BJ (cell line): ENCODE measurements at regions not wholly inside any gene's neighbourhood (a gene's known extent, or its start where the extent isn't known, plus 50 kb on each side); places are given as distances from the start of the nearest gene placed in this dataset.

ENCODE experiments used
- CTCF ChIA-PET: fragments of 350-600 bp; formaldehyde crosslinking; extraction: SDS; loops from one replicate; lab custom pipeline; 2021; ENCODE audit warnings: antibody characterized with exemption, inconsistent platforms; lab: Yijun Ruan, JAX
- POLR2A ChIA-PET: fragments of 300-600 bp; sonication (Branson Sonifier 250); formaldehyde crosslinking; extraction: SDS; loops from one replicate; lab custom pipeline; 2021; ENCODE audit warnings: antibody characterized with exemption; lab: Charles Lee
- DNase-seq: peaks from one replicate; pipeline ENCODE4 v3.0.0-alpha.2; 2011; ENCODE audit warnings: low read depth
- H3K27me3 ChIP-seq: 2 replicates; pipeline ENCODE4 v1.6.0; 2011; ENCODE audit warnings: low read length; ENCODE audit not compliant: control insufficient read depth, insufficient read depth
- H3K36me3 ChIP-seq: 2 replicates; pipeline ENCODE4 v1.5.1; 2011; ENCODE audit warnings: low read length; ENCODE audit not compliant: control insufficient read depth, insufficient read depth
- H3K4me3 ChIP-seq: 2 replicates; pipeline ENCODE4 v1.5.1; 2011; ENCODE audit warnings: low read depth, mild to moderate bottlenecking, control low read depth, low read length
- TF ChIP-seq, protein P1 (sequence below): IDR thresholded peaks from 2 replicates; pipeline ENCODE4 v1.5.1; 2011; ENCODE audit warnings: low read depth, mild to moderate bottlenecking, control low read depth, inconsistent platforms, low read length, moderate library complexity; ENCODE audit not compliant: insufficient read depth

DNA sequence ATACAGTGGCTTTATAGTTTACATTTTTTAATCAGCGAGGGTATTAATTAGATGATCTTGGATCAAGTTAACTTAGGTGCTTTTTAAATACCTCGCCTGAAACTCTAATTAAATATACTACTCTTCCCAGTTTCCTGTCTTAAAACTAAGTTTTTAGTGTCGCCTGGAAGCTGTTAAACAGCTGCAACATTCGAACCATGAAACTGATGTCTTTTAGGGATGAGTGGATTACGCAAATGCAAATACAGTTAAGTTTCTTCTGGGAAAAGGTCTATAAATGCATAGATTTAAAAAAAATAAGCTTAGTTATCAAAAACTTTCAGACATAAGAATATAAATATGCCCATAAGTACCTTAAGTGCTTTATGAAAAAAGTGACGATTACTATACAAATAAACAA is 228.3 kb downstream of the PTPRC start:
- ChIA-PET POLR2A (no interaction called here), CTCF (no interaction called here)
- no peaks in the 10 kb centered on the region for H3K36me3 ChIP-seq
- H3K27me3 ChIP-seq = no peaks in the 10 kb centered on the region
- H3K4me3 ChIP-seq = no peak overlapping the region
- TF ChIP-seq, protein P1, sequence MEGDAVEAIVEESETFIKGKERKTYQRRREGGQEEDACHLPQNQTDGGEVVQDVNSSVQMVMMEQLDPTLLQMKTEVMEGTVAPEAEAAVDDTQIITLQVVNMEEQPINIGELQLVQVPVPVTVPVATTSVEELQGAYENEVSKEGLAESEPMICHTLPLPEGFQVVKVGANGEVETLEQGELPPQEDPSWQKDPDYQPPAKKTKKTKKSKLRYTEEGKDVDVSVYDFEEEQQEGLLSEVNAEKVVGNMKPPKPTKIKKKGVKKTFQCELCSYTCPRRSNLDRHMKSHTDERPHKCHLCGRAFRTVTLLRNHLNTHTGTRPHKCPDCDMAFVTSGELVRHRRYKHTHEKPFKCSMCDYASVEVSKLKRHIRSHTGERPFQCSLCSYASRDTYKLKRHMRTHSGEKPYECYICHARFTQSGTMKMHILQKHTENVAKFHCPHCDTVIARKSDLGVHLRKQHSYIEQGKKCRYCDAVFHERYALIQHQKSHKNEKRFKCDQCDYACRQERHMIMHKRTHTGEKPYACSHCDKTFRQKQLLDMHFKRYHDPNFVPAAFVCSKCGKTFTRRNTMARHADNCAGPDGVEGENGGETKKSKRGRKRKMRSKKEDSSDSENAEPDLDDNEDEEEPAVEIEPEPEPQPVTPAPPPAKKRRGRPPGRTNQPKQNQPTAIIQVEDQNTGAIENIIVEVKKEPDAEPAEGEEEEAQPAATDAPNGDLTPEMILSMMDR = no peak
- no peak for DNase-seq

DNA sequence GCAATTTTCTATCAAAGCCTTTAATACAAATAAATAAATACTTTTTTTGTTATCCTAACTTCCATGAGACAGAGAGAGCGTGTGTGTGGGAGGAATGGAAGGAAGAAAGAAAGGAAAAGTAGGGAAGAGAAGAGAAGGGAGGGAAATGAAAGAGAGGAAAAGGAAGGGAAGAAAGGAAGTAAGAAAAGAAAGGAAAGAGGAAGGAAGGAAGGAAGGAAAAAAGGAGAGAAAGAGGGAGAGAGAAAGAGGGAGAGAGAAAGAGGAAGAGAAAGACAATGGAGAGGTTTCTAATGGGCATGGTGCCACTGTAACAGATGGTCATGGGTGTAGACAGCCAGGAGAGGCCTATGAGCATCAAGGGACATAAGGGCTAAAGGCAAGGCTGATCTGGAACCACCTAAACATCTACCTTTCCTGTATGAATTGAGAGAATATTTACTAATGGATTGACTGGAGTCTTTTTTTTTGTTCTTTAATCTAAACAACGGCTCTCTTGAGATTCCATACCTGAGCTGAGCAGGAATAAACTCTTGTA is 234.9 kb downstream of the PTPRC start:
- Histone ChIP-seq H3K4me3 (no peak overlapping the region), H3K36me3 (no peaks in the 10 kb centered on the region), H3K27me3 (no peaks in the 10 kb centered on the region)
- ChIA-PET POLR2A (no interaction called here), CTCF (no interaction called here)
- TF ChIP-seq, protein P1 = no peak
- no peak for DNase-seq

DNA sequence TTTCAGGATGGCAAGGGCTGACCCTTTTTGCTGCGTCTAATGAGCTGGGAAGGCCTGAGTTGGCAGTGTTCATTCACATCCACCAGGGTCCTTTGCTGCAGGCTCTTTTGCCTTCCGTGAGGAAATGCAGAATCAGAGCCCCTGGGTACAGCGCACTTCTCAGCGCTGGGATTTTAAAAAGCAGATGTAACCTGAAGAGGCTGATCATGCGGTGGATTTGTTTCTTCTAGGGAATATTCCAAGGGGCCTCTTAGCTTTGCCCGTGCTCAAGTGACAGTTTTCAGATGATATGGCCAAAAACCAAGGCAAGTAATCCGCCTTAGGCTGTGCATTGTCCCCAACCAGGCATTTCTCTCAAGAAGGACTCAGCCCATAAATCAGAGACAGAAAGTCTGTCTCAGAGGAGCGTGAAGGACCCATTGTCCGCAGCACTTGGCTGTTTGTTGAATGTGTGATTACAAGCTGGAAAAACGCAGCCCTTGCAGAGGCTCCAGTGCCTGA is 237.6 kb downstream of the PTPRC start:
- Histone ChIP-seq H3K27me3 (no peaks in the 10 kb centered on the region), H3K4me3 (no peak overlapping the region), H3K36me3 (no peaks in the 10 kb centered on the region)
- no peak for DNase-seq
- TF ChIP-seq, protein P1 = no peak
- CTCF ChIA-PET = interaction anchor here (0.6 kb wide), 1 partner anchor 11 kb away, joined by 3 read pairs; no protein-coding TSS in a partner anchor
- POLR2A ChIA-PET = interaction anchor here (0.7 kb wide), 1 partner anchor 54 kb away, joined by 3 read pairs; no protein-coding TSS in a partner anchor

DNA sequence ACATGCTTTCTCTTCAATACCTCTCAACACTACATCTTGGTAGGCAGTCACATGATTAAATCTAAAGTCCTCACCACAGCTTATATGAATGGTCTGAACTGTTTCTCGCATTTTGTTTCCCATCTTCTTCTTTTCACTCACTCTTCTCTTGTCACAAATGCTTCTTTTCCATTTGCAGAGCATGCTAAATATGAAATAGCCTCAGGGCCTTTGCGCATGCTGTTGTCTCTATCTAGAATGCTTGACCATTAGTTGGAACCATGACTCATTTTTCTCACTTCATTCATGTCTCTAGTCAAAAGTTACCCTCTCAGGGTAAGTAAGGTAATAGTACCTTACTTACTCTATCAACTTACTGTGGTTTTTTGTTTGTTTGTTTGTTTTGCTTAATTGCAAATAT is 239.7 kb downstream of the PTPRC start:
- ChIA-PET POLR2A (no interaction called here), CTCF (no interaction called here)
- H3K27me3 ChIP-seq = no peaks in the 10 kb centered on the region
- H3K36me3 ChIP-seq = no peaks in the 10 kb centered on the region
- no peak for DNase-seq
- TF ChIP-seq, protein P1 = no peak
- H3K4me3 ChIP-seq = no peak overlapping the region

DNA sequence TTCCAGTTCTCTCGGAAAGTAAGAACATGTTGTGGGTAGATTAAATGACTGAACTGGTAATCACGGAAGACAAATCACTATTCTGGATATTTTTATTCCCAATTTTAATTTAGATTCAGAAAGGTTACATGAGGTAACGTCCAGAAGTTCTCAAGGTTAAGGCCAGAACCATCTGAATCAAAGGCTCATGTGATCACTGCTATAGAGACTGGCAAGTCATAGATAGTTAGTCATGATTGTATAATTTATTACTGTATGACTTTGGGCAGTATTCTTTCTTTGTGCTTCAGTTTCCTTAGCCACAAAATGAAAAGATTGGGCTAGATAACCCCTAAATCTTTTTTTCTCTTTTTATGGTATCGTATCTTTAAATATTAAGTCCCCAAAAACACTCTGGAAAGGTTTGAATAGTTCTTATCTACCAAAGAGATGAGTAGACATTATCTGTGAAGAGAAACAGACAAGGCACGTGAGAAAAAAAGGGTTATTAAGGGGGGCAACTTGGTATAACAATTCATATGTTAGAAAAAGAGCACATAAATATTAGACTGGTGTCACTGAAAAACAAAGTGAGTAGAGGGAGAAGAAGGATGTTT is 241.0 kb downstream of the PTPRC start:
- H3K36me3 ChIP-seq = no peaks in the 10 kb centered on the region
- ChIA-PET POLR2A (no interaction called here), CTCF (interaction anchor here (0.6 to 1.4 kb wide), 2 partner anchors 11 to 1732 kb away, joined by 4 to 5 read pairs; no protein-coding TSS in a partner anchor)
- DNase-seq = no peak
- no peaks in the 10 kb centered on the region for H3K27me3 ChIP-seq
- no peak overlapping the region for H3K4me3 ChIP-seq
- TF ChIP-seq, protein P1 = no peak
